NCI-H446 (cell line): ENCODE measurements at regions not wholly inside any gene's neighbourhood (a gene's known extent, or its start where the extent isn't known, plus 50 kb on each side); places are given as distances from the start of the nearest gene placed in this dataset.
"Not testable (repeated sequence)": the region's sequence is repeated elsewhere in the genome, so short reads cannot be mapped to it uniquely, and the experiment has no call there.

ENCODE experiments used
- DNase-seq, 2 experiments: peaks; one replicate each; lab custom pipeline; 2025; lab: John Stamatoyannopoulos, UW

DNA sequence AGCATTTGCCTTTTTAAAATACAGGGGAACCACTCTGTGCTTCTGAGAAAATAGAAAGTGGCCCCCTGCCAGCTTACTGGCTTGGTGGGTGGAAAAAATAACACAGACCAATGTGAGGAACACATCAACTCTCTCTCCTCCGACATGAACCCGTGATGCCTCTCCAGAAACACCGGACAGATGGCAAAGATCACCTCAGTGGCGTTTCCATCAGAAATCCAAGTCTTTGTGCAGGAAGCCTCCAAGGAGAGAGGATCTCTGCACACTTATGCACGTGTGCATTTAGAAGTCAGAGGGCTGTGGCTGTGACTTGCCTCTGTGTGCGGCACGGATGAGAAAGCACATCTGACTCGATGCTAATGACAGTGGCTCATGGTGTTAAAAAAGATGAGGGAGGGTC, 112.3 kb upstream of the KLF12 start:
- no peak for DNase-seq

DNA sequence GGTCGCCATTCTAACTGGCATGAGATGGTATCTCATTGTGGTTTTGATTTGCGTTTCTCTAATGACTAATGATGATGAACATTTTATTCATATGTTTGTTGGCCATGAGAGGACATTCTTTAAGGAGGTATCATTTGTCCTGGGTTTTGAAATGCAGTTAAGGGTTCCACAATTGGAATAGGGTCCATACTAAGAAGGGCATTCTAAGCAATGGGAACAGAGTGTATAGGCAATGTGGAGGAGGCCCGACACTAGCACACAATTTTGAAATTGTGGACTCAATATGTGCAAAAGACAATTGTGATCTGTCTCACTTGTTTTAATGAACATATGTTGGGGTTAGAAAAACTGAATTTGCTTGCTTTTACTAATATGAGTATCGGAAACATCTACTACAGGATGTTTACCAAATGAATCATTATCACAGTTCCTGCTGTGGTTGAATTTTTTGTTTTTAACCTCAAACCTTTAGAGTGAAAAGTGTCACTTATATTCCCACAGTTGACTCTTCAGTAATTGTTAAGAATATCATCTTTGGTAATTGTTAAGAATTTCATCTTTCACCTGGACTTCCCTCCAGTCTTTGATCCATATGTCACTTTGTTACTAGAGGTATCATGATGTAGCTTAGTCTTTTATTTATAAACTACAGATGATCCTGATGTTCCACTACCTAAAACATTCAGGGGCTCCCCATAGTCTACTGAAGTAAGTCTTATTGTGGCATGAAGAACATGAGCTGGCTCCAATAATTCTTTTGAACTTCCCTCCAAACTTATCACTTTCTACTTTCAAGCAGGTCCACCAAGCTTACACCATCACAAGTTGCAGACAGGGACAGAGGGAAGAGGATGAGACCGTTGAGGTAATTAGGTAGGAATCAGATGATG, 109.7 kb upstream of the KLF12 start:
- no peak for DNase-seq

DNA sequence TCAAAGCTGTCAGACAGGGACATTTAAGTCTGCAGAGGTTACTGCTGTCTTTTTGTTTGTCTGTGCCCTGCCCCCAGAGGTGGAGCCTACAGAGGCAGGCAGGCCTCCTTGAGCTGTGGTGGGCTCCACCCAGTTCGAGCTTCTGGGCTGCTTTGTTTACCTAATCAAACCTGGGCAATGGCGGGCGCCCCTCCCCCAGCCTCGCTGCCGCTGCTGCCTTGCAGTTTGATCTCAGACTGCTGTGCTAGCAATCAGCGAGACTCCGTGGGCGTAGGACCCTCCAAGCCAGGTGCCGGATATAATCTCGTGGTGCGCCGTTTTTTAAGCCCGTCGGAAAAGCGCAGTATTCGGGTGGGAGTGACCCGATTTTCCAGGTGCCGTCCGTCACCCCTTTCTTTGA, 107.1 kb upstream of the KLF12 start:
- not testable (repeated sequence) for DNase-seq

DNA sequence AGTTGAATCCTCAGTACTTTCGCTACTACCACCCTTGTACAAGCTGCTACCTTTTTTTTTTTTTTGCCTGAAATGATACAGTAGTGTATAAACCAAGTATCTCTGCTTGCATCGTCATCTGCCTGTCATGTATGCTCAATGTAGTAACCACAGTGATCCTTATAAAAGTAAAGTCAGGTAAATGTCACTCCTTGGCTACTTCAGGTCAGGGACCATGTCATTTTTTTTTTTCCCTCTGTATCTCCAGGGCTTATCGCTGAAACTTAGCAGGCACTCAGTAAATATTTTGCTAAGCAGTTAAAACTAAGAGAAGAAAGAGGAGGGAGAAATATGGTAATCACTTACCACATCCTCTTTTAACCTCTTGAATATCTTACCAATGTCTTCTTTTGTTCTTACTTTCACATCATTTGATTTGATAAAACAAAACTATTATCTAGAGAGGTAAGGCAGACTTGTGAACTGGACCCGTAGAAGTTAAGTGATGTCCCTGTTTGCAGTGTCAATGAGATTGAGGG, 96.8 kb upstream of the KLF12 start:
- no peak for DNase-seq

DNA sequence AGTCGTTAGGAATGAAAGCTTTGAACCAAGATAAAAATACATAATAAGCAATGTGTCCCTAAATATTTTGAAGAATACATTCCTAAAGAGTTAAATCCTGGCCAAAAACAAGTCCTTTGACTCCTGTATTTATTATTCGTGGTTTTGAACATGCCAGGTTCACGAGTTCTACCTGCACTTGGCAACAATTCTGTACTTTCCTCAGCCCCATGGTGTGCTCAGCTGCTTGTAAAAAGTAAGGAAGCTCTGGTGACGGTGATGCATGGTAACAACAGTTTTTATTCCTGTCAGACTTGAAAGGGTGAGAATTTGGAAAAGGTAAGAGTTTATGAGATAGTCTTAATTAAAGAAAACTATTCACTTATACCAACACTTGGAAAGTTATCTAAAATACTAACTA, 95.0 kb upstream of the KLF12 start:
- DNase-seq: no peak

DNA sequence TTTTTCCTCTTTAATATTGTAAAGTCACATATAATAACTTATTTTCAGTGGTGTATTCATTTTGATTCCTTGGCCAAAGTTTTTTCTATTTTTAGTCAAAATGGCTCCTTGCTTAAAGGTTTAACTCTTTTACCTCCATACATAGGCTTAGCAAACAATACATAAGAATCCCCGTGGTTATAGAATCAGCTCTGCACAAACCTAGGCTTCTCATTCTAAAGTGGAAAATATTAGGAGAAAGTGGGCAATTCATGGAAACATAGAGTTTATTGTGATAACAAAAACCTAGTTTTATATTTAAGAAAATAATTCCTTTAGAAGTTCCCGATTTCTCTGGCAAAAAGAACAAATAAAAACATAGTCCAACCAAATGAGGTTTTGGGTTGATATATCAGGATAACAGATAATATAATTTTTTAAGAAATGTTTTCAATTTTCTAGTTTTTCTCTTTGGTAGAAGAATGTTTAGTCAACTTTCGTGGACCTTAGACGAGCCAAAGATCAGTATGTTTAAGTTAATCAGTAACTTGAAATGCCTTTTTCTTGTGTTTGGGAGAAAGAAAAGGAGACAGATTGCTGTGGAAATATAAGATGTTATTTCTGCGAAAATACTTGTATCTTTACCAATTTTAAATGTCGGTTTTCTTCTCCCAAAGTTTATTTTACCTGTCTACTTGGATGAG, 93.4 kb upstream of the KLF12 start:
- no peak for DNase-seq

DNA sequence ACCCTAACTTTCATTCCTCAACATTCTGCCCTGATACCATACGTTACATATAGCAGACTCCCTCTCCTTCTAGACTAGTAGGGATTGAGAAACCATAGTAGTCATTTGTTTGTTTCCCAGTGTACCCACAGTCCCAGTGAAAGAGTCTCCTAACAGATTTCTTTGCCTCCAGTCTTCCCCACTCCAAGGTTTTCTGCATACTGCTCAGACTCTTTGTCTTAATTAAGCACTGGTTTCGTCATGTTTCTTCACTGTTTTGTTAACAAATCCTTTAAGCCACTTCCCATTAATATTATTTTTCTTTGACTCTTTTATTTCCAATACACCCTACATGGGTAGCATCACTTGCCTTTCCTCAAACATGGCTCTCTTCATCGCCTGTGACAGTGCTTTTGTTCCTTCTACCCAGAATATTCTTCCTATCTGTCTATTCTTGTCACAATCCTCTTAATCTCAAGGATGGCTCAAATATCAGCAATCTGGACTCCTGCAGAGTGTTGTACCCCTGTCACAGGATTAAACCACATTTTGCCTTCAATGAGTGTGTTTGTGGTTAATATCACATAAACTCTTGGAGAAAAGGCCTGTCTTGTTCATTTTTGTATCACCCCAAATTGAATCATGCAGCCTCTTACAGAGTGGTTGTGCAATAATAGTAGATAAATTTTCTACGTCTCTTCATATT, 92.7 kb upstream of the KLF12 start:
- DNase-seq: no peak

DNA sequence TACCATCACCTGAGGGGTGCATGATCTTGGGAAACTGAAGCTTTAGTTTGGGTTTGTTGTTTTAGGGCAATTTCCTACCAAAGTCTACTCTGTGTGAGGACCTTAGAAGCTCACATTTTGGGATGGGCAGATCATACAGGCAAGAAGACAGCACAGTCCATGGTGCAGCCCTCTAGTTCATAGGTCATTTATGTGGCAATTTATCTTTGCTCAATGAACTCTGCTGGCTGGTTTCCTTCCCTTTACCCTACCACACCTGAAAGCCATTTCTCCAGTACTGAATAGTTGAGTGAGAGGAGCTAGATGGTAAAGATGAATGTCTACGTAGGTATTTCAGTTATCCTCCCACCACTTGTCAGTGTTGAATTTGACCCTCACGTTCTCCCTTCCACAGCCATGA, 87.5 kb upstream of the KLF12 start:
- DNase-seq: no peak

DNA sequence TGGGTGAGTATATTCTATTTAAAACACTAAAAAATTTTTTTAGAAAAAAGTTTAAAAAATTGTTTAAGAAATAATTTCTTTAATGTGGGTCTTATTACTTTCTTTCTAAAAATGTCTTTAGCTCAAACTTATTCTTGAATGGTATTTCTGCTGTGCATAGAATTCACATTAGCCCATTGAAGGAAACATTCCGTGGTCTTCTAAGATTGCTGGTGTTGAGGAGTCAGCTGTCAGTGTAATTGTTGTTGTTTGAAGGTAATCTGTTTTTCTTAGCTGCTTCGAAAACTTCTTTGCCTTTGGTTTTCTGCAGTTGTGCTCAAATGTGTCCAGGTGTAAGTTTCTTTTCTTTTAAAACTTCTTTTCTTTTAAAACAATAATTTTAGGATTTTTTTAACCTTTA, 85.4 kb upstream of the KLF12 start:
- DNase-seq: no peak

DNA sequence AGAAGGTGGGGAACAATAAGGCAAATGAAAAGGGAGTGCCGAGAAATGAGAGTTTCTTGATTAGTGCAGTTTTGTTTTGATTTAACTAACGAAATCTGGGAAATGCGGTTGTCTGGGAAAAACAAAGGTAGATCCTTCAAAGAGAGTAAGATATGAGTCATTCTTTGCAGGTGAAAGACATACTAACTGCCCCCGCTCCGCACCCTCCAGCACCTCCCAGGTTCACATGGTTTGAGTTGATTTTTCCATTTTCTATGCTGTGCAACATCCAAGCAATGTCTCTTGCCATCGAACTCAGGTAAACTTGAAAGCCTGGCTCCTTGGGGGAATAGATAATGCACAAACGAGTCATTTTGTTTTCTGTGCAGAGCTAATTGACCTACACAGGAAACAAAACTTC, 84.1 kb upstream of the KLF12 start:
- no peak for DNase-seq

DNA sequence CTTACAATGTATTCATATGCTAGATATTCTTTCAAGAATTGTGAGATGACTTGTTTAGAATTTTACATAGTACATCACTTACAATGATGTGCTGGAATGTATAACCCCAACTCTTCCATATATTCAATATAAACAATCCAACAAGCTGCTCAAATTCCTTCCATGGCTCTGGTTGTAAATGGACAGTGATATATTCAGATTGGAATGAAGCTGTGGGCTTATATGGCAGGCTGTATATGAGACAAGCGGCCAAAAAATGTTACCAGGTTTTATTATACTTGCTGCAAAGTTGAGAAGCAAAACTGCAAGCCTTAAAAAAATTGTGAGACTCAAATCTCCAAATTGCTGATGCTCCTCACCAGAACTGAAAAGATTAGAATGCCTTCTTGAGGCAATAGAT, 83.6 kb upstream of the KLF12 start:
- DNase-seq: no peak

DNA sequence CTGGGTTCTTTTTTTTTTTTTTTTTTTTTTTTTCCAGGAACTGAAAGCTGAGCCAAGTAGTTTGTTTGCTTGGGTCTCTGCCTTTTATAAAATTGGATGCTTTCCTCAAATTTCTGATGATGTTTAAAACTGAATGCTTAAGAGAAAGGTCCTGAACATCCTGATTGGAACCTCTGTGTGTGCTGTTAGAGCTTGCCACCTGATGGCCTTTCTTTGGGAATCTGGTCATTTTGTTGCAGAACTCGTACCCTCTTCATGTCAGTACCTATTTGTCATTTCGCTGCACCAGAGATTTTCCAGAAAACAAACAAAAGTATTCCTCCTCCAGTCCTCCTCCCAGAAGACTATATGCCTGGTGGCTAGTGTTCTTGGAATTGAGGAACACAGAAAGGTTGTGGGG, 81.2 kb upstream of the KLF12 start:
- no peak for DNase-seq

DNA sequence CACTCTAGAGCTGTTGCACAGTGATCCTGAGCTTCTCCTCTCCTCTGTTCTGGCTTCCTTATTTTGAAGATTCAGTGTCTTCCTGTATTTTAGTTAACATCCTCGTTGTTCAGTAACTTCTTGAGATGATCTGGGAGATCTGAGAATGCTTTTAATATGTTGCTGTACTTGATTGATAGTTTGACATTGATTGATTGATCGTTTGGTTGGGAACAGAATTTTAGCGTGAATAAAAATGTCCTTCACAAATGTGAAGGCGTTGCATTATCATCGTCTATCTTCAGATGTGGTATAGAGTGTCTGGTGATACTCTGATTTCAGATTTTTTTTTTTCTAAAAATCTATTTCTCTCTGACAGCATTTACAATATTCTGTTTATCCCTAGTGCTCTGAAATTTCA, 80.1 kb upstream of the KLF12 start:
- no peak for DNase-seq

DNA sequence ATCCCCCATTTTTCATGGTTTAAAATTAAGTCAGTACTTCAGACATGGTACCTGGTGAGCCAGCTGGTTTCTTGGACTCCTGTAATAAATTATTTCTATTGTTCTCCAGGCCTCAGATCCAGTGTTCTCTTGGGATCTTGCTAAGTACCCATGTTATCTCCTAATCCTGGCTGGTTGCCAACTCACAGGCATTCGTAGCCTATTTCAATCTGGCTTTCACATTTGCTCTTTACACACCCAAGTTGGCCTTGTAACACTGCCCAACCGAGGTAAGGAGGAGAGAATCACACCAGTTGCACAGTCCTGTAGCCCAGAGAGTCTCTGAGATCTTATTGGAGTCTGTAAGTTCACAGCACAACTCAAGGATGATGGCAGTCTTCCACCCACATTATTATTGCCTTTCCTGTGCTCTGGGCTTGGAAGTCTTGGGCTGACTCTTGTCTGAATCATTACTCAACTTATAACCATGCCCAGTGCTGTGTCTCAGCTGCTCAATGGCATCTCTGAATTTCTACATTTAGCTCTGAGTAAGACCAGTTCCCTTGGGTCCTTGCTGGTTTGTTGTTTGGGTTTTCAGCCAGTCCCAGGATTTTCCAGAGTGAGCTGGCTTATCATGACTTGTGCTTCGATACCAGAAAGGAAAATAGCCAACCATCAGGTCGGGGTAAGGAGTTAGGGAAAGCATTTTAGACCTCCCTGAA, 76.6 kb upstream of the KLF12 start:
- DNase-seq: peak in 1 of 2 experiments; percentile 13

DNA sequence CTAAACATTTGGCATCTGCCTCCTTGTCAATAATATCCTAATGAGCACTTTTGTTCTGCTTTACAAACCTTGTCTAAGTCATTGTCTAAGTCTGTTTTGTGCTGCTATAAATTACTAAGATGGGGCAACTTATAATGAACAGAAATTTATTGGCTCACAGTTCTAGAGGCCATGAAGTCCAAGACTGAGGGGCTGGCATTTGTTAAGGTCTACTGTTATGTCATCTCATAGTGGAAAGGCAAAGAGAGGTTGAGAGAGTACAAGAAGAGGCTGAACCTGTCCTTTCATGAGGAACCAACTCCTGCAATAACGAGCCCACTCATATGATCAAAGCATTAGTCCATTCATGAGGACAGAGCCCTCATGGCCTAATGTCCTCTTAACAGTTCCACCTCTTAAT, 72.7 kb upstream of the KLF12 start:
- DNase-seq: no peak

DNA sequence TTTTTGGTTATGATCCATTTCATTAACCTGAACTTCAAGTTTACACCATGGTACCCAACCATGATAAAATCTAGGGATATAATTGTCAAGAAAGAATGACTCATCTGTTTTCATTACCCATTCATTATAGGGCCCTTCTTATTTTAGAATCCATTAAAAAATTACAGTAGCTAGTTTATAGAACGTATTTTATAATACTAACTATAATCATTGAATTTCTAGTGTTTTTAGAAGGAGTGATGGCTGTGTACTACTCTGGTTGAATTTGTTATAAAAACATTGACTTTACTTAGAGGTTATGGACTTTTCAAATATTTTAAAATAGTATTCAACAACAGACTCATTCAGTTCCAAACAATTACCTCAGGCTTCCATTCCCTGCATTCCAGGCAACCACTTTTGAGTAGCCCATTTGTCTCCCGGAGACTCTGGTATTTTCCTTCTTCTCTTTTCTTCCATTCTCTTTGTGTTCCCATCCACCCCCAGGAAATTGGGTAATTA, 71.9 kb upstream of the KLF12 start:
- no peak for DNase-seq

DNA sequence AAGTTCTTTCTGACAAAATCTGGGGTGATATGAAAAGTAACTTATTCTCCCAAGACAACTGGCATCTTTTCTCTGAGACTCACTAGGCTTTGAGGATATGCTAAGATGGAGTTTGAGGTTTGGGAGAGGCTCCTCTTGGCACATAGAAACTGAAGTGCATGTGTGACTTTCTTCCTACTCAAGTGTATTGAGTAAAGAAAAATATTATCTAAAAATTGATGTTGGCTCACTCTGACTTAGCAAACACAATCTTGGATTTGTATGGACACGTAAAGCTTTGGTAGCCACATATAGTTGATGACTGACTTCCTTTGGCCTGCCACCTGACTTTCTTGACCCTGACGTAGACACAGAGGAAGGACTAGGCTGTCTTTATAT, 71.1 kb upstream of the KLF12 start:
- DNase-seq: no peak

DNA sequence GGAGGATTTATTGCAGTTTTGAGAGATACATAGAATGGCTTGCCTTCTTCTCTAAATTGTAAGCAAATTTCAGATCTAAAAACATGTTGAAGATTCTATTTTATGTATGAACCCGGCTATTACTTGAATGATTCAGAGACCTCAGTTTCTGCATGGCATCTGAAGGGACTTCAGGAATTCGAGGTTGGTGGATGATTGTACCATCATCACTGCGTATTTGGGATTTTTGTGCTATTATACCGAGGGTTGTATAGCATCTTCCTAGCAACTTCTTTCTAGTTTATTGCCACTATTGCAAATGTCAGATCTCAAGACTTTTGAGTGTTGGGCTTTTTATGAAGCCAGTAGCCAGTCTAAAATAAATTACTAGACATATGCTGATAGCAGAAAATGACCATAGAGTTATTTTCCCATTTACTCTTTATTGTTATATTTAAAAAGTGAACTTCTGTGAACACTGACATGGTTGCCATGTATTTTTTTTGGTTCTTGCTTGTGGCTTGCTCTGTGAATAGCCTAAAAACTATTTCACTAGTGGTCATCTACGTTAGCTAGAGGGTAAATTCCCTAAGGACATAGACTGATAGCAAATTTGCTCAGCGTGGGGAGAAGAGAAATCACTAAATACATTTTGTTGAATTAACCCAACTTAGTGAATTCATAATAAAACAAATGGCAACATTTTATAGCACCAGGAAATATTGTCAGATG, 70.6 kb upstream of the KLF12 start:
- DNase-seq: no peak

DNA sequence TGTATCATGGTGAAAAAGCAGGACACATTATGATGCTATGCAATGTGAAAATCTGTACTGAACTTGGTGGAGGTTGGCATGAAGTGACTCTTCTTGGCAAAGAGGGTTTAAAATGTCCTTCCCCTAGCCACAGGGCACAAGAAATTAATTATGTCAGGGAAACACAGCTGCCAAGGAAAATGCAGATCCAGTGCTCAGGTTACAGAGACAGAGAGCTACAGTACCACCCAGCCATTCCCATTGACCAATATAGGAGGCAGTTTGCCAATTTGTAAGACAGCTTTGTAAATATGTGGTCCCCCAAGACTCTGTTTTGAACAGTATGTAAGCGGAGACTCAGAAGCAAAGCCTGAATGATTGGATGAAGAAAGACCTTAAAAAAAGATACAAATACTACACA, 69.4 kb upstream of the KLF12 start:
- DNase-seq: peak; percentile 0 to 21

DNA sequence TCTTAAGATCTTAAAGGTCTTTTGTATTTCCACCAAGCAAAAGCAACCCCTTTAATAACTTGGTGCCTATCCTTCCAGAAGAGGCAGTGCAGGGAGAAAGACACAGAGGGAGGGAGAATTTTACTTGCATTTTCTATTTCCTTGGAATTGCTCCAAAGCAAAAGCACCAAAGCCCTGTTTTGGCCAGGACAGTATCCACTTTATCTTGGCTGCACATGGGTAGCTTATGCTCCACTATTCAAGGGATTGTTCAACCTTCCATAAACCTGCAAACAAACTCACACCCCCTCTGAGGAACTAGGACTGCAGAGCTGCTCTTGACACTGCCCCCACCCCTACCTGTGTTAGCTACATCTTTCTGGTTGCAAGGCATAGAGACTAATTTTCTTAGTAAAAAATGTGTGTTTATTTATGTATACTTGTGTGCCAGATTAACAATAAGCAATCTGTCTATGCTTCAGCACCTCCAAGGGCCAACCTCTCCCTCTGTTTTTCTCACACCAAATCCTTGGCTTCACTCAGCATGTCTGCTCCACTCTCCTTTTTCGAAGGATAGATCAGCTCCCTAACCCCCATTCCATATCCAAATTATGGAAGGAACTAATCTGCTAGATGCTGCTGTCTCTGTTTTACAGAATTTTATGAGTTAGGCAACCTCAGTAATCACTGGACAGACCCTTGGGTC, 68.1 kb upstream of the KLF12 start:
- DNase-seq: peak in 1 of 2 experiments; percentile 49

DNA sequence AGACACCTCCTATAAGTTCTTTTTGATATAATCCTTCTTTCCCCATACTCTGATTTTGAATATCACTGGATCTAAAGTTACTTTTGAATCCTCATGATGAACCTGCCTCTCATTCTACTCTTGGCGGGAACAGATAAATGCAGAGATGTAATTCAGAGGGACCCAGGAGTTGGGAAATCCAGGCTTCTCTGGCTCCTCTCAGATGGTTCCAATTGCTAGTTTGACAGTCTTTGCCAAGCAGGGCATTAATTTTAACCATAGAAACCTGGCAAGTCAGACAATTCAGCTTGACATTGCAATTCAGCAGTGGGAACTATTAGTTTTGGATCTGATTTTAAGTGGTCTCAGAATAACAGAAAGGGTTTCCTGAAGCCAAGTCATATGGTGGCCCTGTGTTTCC, 67.3 kb upstream of the KLF12 start:
- DNase-seq: peak in 1 of 2 experiments; percentile 1
